ENCODE measurements at regions not wholly inside any gene's neighbourhood (a gene's known extent, or its start where the extent isn't known, plus 50 kb on each side); places are given as distances from the start of the nearest gene placed in this dataset.

DNA sequence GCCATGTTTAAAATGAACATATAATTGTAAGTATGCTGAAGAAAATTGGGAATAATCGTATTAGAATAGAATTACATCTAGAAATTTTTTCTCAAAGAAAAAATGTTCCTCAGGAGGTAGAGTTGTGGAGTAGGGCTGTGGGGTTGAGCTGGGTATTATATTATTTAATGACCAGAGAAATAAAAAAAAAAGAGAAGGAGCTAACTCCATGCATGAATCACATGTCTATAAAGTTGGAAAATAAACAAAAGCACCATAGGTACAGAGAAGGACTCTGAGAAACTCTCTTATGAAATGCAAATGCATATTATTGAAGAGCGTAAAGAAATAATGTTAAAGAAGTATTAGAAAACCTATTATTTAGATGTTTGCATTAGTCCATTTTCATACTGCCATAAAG, 405.5 kb downstream of the EFNB2 start:
- no peak for DNase-seq (ENCODE audit: low read depth)

DNA sequence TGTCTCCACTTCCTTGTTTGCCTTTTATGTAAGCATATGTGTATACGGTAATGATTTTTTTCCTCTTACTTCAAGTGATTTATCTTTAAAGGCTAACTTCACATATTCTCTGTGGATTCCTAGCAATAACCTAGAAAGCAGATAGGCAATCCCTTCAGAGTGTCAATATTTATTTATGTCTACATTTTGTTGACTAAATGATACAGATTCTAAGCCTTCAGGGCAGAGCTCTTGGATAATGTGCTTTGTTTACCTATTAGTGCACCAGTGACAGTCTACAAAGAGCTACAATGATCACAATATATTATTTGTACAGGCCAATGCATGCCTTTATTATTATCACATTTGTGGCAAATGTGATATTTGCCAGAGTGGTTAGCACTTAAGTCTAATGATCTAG, 406.2 kb downstream of the EFNB2 start:
- no peak for DNase-seq (ENCODE audit: low read depth)

DNA sequence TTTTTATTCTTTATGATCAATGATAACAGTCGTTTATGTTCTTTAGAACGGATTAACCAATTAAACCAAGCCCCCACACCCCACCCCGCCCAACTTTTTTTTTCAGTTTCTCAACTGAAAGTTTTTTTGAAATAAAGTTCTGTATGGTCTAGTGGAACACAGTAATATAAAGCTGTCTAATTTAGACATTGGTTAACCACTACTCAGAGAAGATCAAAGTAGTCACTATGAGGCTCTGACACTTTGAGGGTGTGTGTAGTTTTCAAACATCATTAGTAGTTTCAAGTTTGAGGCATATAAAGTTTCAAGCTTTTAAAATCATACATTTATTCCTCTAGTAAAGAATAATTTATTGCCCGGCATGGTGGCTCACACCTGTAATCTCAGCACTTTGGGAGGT, 413.2 kb downstream of the EFNB2 start:
- DNase-seq (ENCODE audit: low read depth), result no peak

DNA sequence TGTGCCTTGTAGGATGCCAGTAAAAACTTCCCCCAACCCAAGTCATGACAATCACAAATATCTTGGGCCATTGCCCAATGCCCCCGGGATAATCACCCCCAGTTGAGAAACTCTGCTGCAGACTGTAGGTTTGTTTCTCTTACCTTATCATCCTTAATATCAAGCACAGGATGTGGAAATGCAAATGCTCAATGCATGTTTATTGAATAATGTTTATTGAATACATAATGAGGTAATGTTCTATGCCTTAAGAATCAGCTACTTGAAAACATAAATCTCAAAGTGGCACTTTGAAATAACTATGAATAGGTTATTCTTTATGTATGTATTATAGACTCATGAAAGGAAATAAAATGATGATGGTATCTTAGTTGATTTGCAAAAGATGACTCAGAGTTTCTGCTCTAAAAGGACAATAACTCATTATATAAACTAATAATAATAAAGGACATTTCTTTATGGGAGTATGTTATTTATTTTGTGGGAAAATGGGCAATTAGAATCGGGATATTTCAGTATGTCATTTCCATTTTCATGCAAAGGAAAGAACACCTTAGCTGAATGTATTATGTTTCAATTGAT, 414.2 kb downstream of the EFNB2 start:
- no peak for DNase-seq (ENCODE audit: low read depth)

DNA sequence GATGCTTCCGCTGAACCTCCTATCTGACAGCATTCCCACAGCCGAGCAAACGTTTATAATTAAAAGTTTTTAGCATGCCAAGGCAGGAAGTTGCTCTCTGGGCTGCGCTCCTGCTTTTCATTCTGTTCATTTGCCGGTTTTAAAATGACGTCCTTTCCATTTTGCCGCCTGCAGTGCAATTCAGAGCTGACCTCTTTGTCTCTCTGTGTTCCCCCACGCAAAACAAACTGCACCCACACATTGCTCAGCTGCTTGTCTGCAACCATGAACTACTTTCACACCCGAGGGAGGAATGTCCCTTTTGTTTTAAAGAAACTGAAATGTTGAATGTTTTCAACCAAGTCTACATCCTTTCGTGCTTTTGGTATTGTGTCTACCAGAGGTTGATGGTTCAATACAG, 416.5 kb downstream of the EFNB2 start:
- DNase-seq (ENCODE audit: low read depth), result no peak

DNA sequence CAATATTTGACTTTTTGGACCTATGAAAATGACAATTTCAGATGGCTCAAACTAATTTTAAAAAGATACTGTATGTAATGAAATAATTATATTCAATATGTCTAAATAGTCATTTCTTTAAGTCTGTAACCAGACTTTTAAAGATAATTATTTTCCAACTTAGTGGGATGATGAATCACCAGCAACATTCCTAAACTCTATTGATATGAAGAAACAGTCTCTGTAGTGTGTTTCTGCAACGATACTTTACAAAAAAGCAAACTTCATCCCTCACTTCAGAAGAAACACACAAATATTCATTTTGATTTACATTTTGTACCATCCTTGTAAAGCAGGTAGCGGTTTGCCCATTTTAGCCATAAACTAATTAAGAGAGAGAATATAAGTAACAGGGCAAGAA, 417.4 kb downstream of the EFNB2 start:
- no peak for DNase-seq (ENCODE audit: low read depth)

DNA sequence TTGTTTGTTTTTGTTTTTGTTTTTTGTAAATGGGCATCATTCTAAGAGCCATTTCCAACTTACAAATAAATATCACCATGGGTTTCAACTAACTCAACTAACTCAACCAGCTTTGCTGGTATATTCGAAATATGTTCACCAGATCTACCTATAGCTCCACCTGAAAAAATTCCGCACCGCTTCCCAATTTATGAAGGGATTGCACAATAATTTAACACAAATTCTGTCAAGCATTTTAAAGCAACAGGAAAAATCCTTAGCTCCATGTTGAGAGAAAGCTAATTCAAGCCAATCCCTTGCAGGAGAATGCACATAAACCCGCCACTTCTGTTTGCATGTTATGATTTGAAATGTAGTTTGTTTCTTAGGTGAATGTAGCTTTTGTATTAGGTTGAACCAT, 417.8 kb downstream of the EFNB2 start:
- no peak for DNase-seq (ENCODE audit: low read depth)

DNA sequence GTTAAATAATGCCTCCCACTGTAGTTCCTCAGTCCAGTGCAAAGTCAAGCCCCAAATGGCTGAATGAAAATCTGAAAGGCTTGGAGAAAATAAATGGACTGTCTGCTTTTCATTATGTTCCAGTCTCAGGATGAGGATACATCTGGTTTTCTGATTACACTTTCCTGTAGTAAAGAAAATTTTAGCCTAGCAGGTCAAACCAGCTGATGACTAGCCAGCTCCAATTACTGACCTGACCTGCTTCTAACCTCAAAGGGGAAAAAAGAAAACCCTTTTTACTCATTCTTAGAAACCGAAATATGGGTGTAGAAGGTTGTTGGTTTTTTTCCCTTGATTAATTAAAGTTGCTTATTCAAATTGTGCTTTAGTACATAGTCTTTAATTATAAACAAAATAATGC, 418.4 kb downstream of the EFNB2 start:
- no peak for DNase-seq (ENCODE audit: low read depth)

DNA sequence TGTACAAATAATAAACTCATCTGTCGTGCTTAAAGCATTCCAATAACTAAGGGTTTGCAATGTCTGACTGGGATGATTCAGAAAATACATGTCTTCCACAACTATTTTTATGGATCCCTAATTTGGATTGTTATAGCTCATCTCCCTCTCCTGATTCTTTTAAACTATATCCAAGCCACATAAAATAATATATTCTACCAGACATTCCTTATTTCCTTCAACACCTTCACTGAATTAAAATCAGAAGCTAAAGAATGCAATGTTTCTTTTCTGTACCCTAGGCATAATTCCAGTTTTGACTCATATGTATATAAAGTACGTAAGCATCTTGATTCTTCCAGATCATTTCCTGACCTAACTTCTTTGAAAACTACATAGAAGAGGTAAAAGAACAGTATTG, 420.4 kb downstream of the EFNB2 start:
- no peak for DNase-seq (ENCODE audit: low read depth)

DNA sequence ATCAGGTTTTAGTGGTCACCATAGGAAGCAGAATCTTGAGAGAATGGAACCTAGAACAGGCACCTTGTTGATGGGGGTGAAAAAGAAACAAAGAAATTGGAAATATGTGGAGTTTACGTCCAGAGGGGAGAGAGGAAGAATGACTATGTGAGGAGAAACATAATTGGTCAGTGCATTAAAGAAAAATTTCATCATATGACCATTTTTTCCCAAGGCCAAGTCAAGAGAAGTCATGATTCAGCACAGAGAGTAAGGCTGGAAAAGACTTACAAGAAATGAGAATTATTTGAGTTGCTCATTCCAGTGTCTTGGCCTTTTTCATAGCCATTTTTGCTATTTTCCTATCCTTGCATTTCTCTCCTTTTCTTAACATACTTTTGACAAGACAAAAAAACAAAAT, 421.7 kb downstream of the EFNB2 start:
- DNase-seq (ENCODE audit: low read depth), result no peak

DNA sequence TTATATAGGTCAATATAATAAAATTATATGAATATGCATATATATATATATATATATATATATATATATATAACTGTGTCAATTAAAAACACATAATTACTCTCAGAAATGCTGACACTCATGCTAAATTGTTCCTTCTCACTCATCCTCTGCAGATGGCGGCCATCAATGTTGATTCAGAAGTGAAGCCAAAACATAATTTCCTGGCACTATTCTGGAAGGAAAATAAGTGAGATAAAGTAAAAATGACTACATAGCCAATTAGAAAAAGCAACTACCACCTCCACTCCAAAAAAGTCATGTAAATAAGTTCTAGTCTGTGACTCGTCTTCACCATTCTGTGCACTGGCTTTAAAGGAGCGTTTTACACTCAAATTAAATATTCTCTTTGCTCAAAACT, 423.3 kb downstream of the EFNB2 start:
- DNase-seq (ENCODE audit: low read depth), result no peak

DNA sequence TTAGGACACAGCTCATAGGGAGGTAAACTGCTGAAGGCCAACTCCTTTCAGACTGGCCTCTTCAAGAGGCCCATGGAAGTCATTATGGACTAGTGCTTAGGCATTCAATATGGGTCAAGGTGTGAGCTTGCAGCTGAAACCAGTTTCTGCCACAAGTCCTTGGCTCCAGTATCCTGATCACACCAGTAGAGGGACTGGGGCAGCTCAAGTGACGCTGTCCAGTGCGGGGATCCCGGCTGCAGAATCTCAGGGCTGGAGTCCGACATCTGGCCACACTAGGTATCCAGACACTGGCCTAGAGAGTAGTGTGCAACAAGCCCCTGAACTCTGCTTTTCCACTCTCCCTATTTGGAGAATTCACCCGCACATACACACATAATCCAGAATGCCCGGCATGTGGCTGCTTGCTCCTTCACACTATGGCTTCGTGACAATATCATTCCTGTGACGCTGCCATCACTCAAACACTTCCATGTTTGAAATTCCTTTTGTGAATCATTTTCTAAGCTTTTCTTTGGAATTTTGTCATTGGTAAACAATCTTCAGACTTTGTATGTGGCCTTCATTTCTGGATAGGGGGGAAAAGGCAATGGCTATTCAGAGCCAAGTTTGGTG, 425.1 kb downstream of the EFNB2 start:
- DNase-seq (ENCODE audit: low read depth), result no peak

DNA sequence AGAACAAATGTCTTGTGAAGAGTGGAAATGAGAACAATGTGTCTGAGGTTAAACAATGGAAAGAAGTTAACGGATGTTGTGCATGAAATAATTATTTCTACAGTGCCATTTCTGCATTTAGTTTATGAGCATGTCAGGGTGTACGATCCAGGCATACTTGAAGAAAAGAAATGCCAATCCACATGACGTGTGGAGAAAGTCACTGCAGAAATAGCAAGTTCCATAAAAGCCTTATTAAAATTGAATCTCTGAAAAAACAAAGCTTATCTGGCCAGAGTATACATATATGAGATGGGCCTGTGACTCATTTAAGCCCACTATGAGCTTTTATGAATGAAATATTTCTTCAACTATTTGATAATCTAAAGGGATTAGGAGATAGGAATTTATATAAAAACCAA, 426.1 kb downstream of the EFNB2 start:
- DNase-seq (ENCODE audit: low read depth), result no peak

DNA sequence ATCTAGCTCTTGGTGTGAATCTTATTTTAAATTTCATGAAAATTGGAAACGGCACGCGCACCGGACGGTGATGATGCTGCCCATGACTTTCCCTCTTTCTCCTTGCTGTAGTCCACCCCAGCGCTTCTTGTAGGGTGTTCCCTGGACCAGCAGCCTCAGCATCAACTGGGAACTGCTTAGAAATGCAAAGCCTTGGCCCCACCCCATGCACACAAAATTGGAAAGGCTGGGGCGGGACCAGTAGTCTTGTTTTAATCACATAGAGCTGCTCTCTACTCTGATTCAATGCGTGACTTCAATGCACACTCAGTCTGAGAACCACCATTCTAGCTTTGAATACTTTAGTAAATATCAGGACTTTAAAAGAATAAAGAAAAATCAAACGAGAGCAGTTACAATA, 427.1 kb downstream of the EFNB2 start:
- no peak for DNase-seq (ENCODE audit: low read depth)

DNA sequence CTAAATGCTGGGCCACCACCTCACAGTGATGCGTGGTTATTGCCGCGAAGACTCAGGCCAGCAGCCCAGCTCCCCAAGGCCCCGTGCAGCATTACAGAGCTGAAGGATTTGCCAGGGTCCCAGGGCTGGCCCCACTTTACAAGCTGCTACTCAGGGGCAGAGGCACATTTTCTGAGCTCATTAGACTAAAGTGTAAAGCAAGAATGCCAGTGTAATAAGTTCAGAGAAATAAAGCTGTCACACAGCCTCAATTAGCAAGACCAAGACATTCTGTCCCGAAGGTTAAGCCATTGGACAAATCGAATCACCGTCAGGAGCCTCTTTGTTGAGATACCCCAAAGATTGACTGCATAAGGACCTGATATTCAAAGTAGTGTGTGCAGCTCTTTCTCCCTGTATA, 428.4 kb downstream of the EFNB2 start:
- DNase-seq (ENCODE audit: low read depth), result no peak

DNA sequence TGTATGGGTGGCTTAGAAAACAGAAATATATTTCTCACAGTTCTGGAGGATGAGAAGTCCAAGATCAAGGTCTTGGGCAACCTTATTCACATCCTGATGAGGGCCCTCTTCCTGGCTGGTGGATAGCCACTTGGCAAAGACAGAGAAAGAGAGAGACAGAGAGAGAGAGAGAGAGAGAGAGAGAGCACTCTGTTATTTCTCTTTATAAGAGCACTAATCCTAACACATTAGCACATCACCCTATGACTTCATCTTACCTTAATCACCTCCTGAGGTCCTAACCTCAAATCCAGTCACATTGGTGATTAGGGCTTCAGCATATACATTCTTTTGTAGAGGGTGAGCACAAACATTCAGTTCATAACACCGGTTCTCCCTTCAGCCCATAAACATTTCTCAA, 430.3 kb downstream of the EFNB2 start:
- no peak for DNase-seq (ENCODE audit: low read depth)

DNA sequence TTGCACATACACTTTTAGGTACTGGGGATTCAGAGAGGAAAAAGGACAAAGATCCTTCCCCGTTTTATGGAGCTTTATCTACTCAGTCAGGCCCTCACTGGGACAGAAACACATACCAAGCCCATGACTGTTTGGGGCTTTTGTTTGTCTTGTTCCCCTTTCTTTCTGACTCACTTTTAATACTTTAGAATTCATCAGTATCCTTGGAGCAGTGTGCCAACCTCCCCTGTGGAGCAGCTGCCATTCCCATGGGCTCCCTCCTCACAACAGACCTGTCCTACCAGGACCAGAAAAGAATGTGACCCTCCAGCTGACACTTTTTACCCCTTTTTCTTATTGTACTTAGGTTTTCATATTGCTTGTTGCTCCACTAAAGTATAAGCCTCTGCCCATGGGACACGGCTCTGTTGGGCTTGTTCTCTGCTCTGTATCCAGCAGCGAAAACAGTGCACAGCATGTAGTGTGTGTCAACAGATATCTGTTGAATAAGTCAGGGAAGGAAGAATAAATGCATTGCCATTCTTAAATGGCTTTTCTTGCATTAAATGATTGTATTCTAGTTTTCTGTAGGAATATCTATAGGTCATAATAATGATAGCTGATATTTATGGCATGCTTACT, 431.1 kb downstream of the EFNB2 start:
- no peak for DNase-seq (ENCODE audit: low read depth)

DNA sequence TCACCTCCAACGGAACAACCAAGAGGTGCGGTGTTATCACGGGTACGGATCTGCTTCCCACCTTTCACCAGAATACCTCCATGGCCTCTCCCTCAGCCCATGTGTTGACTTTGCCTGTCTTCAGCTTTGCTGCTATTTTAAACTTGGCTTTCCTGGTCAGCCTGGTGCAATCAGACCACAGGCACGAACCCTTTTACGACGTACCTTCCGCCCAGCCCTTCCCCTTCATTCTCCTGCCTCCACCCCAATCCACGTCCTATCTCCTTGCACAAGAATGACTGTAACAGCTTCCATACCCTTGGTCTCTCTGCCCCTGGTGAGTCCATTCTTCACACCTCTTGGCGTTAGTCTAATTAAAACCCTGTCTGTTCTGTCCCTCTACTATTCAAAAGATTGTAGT, 431.7 kb downstream of the EFNB2 start:
- DNase-seq (ENCODE audit: low read depth), result no peak

DNA sequence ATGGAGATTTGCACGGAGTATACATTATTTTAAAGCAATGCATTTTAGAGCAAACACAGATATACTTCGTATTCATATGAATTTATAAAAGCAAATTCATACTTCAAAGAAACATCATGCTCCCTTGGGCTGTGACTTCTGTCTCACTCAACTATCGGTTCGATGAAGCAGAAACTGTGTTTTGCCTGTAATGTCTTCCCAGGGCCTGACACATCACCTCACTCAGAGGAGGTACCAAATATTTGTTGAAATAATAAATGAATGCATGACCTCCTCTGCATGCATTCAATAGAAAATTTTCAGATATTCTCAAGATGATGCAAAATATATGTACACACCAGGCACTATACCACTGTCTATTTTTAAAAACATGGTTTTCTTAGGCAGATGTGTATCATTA, 432.7 kb downstream of the EFNB2 start:
- no peak for DNase-seq (ENCODE audit: low read depth)

DNA sequence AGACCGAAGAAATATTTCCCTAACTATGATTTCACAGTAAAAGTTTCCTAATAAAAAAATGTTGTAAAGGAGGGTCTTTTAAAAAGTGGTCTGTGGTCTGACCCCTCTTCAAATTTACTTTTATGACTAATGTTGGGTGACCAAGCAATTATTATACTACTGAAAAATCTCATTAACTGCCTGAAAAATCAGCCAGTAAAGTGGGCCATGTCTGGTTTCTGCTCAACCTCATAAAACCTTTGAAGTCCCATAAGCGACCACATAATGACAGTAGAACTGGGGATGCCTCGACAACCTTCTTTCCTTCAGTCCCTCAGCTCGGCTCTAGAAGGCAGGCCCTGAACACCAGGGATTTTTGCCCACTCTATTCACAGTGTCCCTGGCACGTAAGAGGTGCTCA, 434.3 kb downstream of the EFNB2 start:
- DNase-seq (ENCODE audit: low read depth), result no peak

DNA sequence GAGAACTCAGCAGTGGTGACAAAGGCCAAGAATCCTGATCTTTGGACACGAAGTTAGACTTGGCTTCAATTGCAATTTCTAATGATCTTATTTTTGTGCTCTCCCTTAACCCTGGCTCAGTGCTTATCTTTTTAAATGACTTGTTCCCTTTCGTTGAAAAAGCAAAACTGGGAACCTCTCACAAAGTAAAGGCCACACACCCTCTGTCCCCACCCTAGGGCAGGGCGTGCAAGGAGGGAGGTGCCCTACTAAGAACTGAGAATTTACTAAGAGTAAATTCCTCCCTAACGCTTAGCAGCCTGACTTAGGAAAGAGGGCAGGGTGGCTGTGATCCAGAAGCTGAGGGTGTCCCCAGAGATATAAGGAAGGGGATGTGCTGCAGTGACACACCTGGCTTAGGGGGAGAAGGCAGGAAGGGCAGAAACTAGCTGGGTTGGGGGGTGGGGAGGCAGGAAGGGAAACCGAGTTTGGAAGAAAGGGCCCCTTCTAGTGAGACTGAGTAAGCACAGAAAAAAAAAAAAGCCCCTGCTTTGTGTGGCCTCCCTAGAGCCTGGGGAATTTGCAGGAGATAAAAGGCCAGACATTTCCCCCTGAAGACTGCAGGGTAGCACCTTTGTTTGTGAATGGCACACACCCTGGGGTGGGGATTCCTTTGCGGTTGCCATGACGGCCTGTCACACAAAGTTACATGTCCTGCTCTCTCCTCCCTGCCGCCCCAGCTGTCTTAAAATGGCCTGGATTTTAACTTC, 435.1 kb downstream of the EFNB2 start:
- DNase-seq (ENCODE audit: low read depth), result no peak

DNA sequence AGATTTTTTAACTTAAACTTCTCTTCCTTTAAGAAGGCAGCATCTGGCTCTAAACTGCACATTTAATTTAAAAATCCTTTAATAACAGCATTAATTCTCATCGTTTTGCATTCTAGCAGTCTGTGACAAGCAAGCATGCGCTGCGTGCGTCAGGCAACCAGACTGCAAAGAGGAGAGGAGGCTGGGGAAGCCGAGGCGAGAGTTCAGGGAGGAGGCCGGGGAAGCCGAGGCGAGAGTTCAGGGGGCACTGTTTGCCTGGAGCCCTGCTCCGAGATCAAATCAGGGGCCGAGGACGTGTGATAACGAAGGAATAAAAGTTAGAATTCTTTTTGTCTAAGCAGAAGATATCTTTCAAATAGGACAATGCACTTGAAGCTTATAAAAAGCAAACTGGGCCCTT, 435.7 kb downstream of the EFNB2 start:
- no peak for DNase-seq (ENCODE audit: low read depth)

DNA sequence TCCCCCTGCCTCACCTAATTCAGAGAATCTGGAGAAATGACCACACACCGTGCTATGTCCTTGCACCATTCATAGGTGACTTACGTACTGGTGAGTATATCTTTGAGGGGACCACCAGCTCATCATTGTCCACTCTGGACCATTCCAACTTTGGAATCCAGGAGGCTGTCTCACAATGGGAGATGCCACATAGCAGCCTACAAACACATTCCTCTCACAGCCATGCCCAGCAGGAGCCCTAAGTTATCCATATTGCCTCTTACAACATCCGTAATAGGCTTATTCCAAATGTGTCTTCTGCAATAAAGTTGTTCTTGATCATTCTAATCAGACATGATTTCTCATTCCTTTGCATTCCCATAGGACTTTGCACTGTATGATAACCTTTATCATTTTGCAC, 436.7 kb downstream of the EFNB2 start:
- DNase-seq (ENCODE audit: low read depth), result no peak

All from activated gamma-delta T cell treated with anti-CD3 and anti-CD28 coated beads, Interleukin-2, amount 50 U/mL, for 16 hours (primary cell).